ENCODE measurements at regions not wholly inside any gene's neighbourhood (a gene's known extent, or its start where the extent isn't known, plus 50 kb on each side); places are given as distances from the start of the nearest gene placed in this dataset.

- no peak for TF ChIP-seq CTCF (IDR thresholded peaks at IDR 0.05; ENCODE audit: poor library complexity)
- no peak for TF ChIP-seq EZH2phosphoT487 (IDR thresholded peaks at IDR 0.05; ENCODE audit: low read depth, severe bottlenecking, unreplicated experiment)
- no peak for TF ChIP-seq EZH2 (IDR thresholded peaks at IDR 0.05; ENCODE audit: borderline replicate concordance)
- H3K79me2 ChIP-seq = no peaks in the 10 kb centered on the region
- 92% methylated on average over 7 of the region's 7 CpGs for WGBS (ENCODE audit: low lambda C conversion rate, missing lambda C conversion rate)
These were observed 168.0 kb upstream of the TBX3 start for GRCh38 chr12:114851981-114852380.

GRCh38 chr12:114850661-114851275, 166.8 kb upstream of the TBX3 start:
- no peaks in the 10 kb centered on the region for H4K20me1 ChIP-seq (ENCODE audit: insufficient read depth, poor library complexity, severe bottlenecking)
- no peaks in the 10 kb centered on the region for H3K9me2 ChIP-seq (replicated peaks; ENCODE audit: insufficient read depth)
- no peak overlapping the region for H3K27ac ChIP-seq
- H3K36me3 ChIP-seq (replicated peaks; ENCODE audit: insufficient read depth, low read depth) = no peaks in the 10 kb centered on the region
- H3K79me2 ChIP-seq = no peaks in the 10 kb centered on the region
- no peak overlapping the region for H3K4me2 ChIP-seq
- no peak overlapping the region for H3K4me3 ChIP-seq
- no peak overlapping the region for H2AFZ ChIP-seq
- TF ChIP-seq CTCF (IDR thresholded peaks at IDR 0.05; ENCODE audit: poor library complexity) = no peak
- no peak for TF ChIP-seq EZH2phosphoT487 (IDR thresholded peaks at IDR 0.05; ENCODE audit: low read depth, severe bottlenecking, unreplicated experiment)
- no peak for TF ChIP-seq EZH2 (IDR thresholded peaks at IDR 0.05; ENCODE audit: borderline replicate concordance)
- no peaks in the 10 kb centered on the region for H3K9me3 ChIP-seq (ENCODE audit: low read depth)
- peaks cover 8% of the 10 kb centered on the region for H3K4me1 ChIP-seq (ENCODE audit: insufficient read depth)
- no peaks in the 10 kb centered on the region for H3K27me3 ChIP-seq
- DNase-seq (ENCODE audit: low spot score) = no peak
- WGBS (ENCODE audit: low lambda C conversion rate, missing lambda C conversion rate) = 89% methylated on average over 7 of the region's 7 CpGs

More at GRCh38 chr12:114851981-114852380, 168.0 kb upstream of the TBX3 start:
- no peak overlapping the region for H3K4me3 ChIP-seq
- no peaks in the 10 kb centered on the region for H3K27me3 ChIP-seq
- no peak overlapping the region for H2AFZ ChIP-seq
- no peaks in the 10 kb centered on the region for H3K9me3 ChIP-seq (ENCODE audit: low read depth)
- no peak overlapping the region for H3K27ac ChIP-seq
- DNase-seq (ENCODE audit: low spot score) = no peak
- no peaks in the 10 kb centered on the region for H3K9me2 ChIP-seq (replicated peaks; ENCODE audit: insufficient read depth)
- no peaks in the 10 kb centered on the region for H3K36me3 ChIP-seq (replicated peaks; ENCODE audit: insufficient read depth, low read depth)
- H3K4me2 ChIP-seq = no peak overlapping the region
- H4K20me1 ChIP-seq (ENCODE audit: insufficient read depth, poor library complexity, severe bottlenecking) = no peaks in the 10 kb centered on the region
- peaks cover 8% of the 10 kb centered on the region for H3K4me1 ChIP-seq (ENCODE audit: insufficient read depth)

GRCh38 chr12:114848666-114849065, 164.7 kb upstream of the TBX3 start:
- H3K27ac ChIP-seq = no peak overlapping the region
- no peaks in the 10 kb centered on the region for H3K9me3 ChIP-seq (ENCODE audit: low read depth)
- 86% methylated on average over 2 of the region's 2 CpGs for WGBS (ENCODE audit: low lambda C conversion rate, missing lambda C conversion rate)
- peak; percentile 20 for DNase-seq (ENCODE audit: low spot score)
- H3K36me3 ChIP-seq (replicated peaks; ENCODE audit: insufficient read depth, low read depth) = no peaks in the 10 kb centered on the region
- H3K4me3 ChIP-seq = no peak overlapping the region
- no peaks in the 10 kb centered on the region for H3K9me2 ChIP-seq (replicated peaks; ENCODE audit: insufficient read depth)
- no peaks in the 10 kb centered on the region for H4K20me1 ChIP-seq (ENCODE audit: insufficient read depth, poor library complexity, severe bottlenecking)
- TF ChIP-seq EZH2phosphoT487 (IDR thresholded peaks at IDR 0.05; ENCODE audit: low read depth, severe bottlenecking, unreplicated experiment) = no peak
- TF ChIP-seq CTCF (IDR thresholded peaks at IDR 0.05; ENCODE audit: poor library complexity) = no peak
- TF ChIP-seq EZH2 (IDR thresholded peaks at IDR 0.05; ENCODE audit: borderline replicate concordance) = no peak
- H3K79me2 ChIP-seq = no peaks in the 10 kb centered on the region
- no peak overlapping the region for H3K4me2 ChIP-seq
- H2AFZ ChIP-seq = no peak overlapping the region
- H3K4me1 ChIP-seq (ENCODE audit: insufficient read depth) = peaks cover 8% of the 10 kb centered on the region
- no peaks in the 10 kb centered on the region for H3K27me3 ChIP-seq

Data from hepatocyte (in vitro differentiated cells).